SK-N-MC (cell line): ENCODE measurements at regions not wholly inside any gene's neighbourhood (a gene's known extent, or its start where the extent isn't known, plus 50 kb on each side); places are given as distances from the start of the nearest gene placed in this dataset.

Source experiments
- EZH2 ChIP-seq: fragments of 200-600 bp; sonication (generic); IDR thresholded peaks from one replicate; pipeline ENCODE4 v1.6.1; 2017; ENCODE audit warnings: antibody characterized with exemption
- POLR2AphosphoS5 ChIP-seq: IDR thresholded peaks from 2 replicates; pipeline ENCODE4 v1.6.1; 2012; ENCODE audit warnings: mild to moderate bottlenecking, low read depth, low read length, borderline replicate concordance

DNA sequence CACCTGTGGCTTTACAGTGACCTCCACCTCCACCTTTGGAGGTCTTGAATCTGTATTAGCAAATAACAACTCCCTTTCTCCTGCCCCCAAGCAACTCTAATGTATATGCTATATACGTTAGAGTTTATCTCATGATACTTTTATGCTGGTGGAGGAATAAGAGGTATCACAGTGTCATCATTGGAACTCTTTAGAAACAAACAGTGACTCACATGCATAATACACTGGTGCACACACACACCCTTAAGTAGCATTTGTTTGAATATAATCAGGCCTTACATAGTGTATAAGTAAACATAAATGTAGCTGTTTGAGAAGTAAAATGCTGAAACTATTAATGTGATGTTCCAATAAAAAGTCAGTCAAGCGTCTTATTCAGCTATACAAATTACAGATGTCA, 280.2 kb upstream of the C2CD4B start:
- no peak for TF ChIP-seq POLR2AphosphoS5
- no peak for TF ChIP-seq EZH2
